HG03575 (cell line): ENCODE measurements at regions not wholly inside any gene's neighbourhood (a gene's known extent, or its start where the extent isn't known, plus 50 kb on each side); places are given as distances from the start of the nearest gene placed in this dataset.

Source experiments
- ATAC-seq: cut with Tn5 transposase; IDR thresholded peaks from one replicate; pipeline ENCODE4 v1.9.1; 2021; ENCODE audit not compliant: unreplicated experiment, insufficient number of reproducible peaks, low FRiP score; ENCODE audit errors: extremely low read depth

DNA sequence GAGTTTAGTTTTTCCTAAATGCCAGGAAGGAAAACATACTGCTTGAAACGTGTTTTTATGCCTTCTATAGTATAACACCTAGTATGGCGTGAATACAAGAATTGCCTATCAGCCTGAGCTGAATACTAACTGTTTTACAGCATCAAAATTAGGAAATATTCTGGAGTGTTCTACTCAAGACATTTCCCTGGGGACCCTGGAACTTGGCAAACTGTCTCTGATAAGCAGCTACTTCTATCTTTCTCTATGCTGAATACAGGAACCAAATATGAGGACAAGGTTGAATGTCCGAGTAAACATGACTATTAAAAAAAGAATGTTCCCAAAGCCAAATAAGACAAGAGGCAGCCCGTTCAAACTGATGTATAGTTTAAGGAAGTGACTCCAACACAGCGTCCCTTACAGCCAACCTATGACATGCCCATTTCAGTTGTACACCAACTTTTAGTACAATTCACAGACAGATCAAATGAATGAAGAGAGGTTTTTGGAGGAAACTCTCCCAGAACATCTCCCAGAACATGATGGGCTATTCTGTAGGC, 951.3 kb upstream of the ACVR2A start:
- ATAC-seq, result no peak

DNA sequence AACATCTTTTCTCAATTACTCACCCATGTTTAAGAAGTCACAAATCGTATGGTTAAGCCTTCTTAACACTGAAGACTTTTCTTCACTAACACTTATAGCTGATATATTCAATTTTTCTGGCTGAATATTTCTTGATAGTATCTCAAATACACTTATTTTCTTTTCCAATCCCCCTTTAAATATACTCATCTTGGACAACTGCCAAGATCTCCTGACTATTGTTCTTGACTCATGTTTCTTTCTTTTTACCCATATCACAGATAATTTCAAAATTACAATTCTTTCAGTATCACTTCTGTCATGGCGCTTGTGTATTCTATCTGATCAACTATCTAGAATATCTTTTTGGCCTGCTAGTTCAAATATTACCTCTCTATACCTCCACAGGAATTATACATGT, 954.3 kb upstream of the ACVR2A start:
- ATAC-seq, result no peak

DNA sequence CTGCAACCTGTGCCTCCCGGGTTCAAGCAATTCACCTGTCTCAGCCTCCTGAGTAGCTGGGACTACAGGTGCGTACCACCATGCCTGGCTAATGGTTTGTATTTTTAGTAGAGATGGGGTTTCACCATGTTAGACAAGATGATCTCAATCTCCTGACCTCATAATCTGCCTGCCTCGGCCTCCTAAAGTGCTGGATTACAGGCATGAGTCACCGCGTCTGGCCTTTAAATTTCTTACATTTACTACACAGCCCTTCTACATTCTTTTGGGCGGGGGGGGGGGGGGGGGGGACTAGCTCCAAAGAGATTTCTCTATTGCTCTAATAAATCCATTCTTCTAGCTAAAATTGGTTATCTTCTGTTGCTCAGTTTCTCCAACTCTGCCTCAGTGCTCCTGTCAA, 964.9 kb upstream of the ACVR2A start:
- no peak for ATAC-seq

DNA sequence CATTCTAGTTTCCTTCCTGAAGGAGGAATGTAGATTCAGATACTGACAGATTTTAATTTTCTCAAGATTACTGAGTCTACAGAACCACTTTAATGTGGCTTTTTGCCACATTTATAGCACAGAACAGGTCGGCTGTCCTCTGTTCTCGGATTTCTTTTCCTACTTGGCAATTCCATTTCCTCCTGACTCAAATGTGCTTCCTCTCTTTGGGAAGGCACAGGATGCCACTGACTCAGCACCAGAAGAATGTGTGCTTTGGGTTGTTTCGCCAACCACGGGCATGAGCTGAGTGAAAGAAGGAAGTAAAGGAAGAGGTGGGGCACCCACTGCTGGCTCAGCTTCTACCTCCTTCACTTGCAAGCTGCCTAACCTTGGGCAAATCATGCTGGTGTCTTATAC, 970.6 kb upstream of the ACVR2A start:
- ATAC-seq, result no peak

DNA sequence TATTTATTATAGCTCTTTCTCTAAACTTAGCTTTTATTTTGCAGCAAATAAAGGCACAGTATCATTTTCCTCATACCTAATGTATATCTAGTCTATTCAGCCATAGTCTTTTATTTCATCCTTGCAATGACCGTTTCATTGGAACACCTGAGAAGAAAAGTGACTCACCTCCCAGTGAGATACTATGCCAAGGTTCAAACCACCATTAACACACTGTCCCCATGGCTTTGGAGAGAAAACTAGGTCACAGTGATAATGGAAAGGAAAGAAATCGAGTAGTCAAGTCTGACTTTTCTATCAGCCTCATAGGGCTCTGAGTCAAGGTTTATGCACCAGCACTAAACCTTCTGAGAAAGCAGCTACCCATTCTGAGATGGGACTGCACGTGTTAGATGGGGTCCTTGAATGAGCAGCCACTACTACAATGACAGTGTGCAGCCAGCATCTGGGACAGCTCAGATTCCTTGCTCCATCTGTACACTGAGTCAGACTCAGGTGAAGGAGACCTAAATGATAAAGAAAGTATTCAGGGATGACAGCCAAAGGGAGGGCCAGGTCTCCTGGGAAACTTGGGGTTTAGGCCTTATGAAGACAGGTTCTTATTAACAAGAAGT, 971.1 kb upstream of the ACVR2A start:
- ATAC-seq, result no peak

DNA sequence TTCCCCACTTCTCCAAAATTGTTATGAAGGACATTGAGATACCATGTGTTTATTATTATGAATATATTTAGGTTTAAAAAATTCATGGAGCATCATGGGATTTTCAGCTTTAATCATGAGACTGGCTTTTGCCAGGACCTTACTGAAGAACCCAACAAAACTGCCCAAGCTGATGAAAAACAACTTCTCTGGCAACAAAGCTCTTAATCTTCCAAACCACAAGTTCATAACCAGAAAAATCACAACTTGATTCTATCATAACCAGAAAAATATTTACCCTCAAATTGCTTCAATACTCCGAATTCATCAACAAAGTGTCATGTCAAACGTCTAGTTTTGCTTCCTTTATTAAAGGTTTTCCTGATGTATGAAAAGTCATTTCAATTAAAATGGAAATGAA, 971.8 kb upstream of the ACVR2A start:
- ATAC-seq, result no peak

DNA sequence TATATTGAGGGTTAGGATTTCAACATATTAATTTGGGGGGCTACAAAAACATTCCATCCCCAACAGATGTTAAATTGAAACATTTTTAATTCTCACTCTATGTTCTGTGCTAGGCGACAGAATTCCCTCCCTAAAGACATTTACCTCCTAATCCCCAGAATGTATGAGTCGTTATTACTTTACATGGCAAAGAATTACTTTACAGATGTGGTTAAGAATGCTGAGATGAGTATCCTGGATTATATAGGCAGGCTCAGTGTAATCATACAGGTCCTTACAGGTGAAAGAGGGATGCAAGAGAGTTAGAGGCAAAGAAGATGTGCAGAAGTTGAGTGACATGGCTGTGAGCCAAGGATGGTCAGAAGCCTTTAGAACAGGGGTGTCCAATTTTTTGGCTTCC, 974.1 kb upstream of the ACVR2A start:
- no peak for ATAC-seq

DNA sequence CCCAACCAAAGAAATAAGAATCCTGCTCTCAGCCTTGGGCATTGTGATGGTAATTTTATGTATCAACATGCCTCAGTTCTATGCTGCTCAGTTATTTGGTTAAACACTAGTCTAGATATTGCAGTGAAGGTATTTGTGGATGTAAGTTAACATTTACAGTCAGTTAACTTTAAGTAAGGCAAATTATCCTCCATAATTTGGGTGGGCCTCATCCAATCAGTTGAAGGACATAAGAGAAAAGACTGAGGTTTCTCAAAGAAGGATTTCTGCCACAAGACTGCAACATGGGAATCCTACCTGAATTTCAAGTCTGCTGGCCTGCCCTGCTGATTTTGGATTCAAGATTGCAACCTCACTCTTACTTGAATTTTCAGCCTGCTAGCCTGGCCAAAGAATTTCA, 975.5 kb upstream of the ACVR2A start:
- ATAC-seq, result no peak

DNA sequence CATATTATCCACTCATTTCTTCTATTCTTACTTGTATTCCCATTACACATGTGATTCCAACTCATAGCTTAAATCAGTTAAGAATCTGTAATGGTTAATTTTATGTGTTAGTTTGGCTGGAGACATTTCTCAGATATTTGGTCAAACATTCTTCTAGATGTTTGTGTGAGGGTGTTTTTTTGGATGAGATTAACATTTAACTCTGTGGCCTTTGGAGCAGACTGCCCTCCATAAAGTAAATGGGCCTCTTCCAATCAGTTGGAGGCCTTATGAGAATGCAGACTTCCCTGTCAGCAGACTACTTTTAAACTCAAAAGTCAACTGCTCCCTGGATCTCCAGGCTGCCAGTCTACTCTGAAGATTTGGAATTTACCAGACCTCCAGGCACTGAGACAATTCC, 976.8 kb upstream of the ACVR2A start:
- ATAC-seq, result no peak

DNA sequence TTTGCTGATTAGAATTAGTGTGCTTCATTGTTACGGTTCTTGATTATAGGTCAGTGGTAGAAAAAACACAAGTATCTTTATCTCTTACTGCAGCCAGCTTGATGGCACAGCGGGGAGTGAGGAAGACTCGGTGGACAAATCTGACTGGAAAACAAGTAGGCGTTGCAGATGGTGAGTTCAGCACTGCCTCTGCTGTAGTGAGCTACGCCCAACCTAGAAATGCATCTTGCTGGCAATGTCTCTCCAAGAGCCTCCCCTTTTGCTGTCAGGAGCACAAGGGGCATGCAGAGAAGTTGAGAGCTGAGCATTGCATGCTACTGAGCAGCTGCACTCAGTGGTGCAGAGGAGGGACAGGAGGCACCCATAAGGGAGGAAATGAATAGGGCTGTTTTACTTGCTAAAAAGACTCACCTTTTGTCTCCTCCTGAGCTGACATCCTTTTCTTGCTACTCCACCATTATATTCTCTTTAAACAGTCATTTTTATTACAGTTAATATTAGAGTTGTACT, 977.3 kb upstream of the ACVR2A start:
- no peak for ATAC-seq

DNA sequence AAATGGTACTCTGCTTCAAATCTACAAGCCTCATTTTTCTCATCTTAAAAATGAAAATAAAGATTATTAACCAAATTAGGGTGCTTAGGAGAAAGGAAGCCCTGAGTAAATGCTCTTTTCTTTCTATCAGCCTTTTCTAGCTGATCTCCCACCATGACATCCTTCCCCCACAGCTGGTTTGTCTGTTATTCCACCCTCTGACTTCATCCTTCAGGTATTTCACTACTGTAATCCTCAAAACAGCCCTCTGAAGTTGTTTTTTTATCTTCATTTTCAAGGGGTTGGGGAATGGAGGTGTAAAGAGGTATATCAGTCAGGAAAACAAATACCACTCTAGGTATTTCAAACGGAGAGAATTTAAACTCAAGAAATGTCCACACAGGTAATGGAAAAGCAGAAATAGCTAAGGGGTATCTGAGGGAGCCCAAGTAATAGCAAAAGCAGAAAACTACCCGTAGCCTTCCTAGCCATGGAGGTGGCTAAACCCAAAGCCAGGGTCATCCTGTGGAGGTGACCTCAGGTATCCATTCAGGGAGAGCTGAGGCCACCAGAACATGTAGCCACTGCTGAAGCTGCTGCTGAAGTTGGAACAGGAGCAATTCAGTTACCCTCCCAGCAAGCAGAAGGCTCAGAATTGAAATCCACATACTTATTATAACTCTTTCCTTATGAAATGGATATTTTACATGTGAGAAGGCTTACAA, 990.9 kb upstream of the ACVR2A start:
- no peak for ATAC-seq

DNA sequence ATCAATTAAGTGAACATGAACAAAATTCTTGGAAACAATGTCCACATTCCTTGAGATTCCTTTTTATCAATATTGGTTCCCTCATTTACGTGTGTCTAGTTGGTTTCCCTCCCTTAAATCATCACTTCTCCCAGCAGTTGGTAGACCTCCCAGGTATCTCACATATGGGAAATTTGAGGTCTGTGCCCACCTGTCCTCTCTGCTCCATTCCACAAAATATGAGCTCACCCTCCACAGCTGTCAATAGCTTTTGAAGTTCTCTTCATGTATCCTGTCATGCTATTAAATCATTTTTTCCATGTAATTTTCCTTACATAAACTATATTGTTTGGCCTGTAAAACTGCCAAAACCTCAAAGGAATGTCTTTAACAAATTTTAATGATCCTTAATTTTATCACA, 992.2 kb upstream of the ACVR2A start:
- no peak for ATAC-seq

DNA sequence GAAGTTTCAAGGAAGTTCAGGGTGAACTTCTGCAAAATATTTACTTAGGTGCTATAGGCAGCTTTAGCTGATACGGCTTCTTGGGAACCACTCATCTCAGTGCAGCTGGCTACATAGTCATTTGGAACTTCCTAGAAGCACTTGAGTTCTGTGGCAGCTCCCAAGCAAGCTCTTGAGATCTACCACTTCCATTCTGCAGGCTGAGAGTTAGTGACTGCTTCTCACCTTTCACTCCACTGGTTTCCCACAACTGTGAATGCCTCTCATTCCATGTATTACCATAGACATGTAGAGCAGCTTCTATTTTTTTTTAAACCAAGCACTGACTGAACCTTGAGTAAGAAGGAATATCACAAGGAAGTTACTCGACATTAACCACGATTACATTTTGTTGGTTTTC, 994.1 kb upstream of the ACVR2A start:
- ATAC-seq, result no peak

DNA sequence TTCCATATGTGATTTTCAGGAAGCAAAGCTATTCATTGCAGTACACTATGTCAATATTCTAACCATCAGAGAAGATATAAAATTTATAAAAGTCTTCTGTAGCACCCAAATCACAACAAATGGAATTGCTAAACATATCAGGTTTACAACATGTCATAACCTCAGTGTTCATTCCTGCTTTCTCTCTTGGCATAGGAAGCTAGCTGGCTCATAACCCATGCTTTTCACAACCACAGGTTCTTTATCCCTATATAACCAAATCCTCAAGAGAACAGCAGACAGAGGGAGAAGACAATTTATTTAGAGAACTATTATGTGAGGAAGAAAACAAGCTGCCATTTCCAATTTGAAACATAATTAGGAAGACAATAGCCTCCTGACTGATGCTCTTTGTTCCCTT, 997.0 kb upstream of the ACVR2A start:
- no peak for ATAC-seq

DNA sequence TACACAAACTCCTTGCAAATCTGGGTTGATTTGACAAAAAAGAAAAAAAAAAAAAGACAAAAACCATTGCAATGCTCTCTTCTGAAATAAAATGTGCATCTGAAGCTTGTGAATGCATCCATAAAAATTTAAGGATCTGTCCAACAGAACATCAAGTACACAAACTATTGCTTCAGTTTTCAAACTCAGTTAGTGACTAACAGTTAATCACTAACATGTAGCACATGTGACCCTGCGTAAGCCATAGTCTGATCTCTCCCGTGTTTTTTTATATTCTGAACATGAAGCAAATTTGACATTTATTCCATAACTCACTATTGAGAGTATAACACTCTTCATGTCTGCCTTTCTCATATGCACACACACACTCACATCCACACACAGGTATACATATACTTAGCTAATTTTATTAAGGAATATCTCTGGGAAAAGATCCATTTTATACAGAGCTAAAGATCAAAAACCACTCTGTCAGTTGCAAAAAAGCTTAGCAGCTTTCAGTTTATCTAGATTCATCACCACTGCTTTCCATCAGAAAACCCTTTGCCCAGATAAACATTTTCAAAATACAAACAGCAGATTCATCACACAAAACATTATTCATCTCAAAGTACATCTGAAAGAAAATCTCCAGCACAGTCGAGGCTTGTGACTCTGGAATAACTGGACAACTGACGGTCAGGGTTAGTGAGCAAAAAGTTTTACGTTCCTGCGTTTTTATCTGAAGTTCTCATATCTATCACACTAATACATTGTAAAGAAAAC, 1000.4 kb upstream of the ACVR2A start:
- ATAC-seq, result no peak

DNA sequence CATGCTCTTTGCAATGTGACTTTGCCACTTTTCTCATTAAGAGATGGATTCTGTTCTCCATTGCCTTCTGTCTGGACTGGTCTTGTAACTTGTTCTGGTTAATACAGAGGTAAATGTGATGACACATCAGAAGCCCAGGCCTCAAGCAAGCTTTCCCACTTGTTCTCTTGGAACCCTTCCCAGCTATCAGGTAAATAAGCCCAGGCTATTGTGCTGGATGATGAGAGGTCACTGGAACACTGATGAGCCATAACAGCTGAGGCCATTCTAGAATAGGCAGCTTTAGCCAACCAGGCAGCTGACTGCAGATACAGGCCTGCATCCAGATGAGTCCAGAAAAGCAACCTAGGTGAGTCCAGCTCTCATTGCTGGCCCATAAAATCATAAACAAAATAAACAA, 1007.0 kb upstream of the ACVR2A start:
- ATAC-seq, result no peak

DNA sequence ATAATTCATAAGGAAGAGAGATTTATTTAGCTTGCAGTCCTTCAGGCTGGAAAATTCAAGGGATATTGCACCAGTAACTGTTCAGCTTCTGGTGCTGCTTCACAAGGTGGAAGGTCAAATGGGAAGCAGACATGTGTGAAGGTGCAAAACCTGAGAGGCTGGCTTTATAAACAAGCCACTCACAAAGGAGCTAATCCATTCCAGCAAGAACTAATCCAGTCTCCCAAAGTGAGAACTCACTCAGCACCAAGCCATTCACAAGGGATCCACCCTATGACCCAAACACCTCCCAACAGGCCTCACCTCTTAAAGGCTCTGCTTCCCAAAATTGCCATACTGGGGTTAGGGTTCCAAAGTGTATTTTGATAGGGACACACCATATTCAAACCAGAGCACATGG, 1018.4 kb upstream of the ACVR2A start:
- ATAC-seq, result no peak

DNA sequence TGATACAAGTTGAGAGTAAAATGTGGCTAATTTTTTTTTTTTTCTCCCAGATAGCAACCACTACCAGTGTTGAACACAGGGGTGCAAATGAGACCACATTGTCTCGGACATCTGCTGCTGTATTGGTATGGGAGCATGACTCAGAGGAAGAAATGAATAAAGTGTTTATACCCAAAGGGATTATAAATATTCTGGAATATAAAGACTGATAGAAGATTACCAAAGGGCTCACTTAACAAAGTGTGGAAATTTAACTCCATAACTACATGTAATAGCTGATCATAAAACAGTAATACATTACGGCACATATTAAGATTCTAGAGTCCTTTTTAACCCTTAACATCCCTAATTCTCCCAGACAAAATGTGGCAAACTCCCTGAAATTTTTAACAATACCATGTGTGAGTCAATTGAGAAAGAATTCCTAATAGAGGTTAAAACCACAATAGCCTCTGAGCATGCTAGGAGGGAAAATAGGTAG, 1023.0 kb upstream of the ACVR2A start:
- ATAC-seq, result no peak

DNA sequence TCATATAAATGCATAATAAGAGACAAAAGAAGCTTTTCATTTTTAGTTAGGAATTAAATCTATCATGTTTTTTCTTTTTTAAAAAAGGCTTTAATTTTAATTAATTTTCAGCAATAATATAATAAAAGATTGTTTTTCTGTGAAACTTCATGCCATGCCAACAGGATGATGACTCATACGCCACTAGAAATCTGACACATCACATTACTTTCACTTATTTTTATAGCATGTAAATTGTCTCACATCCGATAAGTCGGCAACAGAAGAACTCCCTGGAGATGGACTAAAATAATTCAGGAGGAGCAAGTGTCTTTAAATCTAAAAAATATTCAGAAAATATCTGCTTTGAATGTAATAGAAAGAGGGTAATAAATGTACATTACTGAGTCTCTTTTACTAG, 1024.2 kb upstream of the ACVR2A start:
- no peak for ATAC-seq

DNA sequence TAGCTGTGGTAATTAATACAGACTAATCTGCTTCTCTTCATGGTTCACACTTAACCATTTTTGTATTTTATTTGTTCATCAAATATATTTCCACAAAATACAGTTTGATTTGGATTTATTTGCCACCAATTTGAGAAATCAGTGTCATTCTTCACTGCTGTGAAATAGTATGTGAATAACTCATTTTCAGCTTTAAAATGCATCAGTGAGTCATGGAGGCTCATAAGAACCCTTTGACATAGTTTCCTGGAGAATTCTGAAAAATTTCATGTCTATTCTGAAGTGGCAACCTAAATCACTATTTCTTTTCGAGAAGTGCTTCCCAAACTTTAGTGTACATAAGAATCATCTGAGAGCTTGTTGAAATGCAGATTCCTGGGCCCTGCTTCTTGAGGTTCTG, 1026.7 kb upstream of the ACVR2A start:
- no peak for ATAC-seq
